ENCODE measurements at regions not wholly inside any gene's neighbourhood (a gene's known extent, or its start where the extent isn't known, plus 50 kb on each side); places are given as distances from the start of the nearest gene placed in this dataset.
A peak's percentile ranks its signal among the peaks of the same experiment; 100 is the strongest.

- no peak for DNase-seq (ENCODE audit: low read depth, low spot score)
- no peak overlapping the region for H3K27ac ChIP-seq
These were observed 247.3 kb upstream of the GYPC start for GRCh38 chr2:126408671-126409070.

- H3K27ac ChIP-seq = no peak overlapping the region
- no peak for DNase-seq (ENCODE audit: low read depth, low spot score)
These were observed 246.1 kb upstream of the GYPC start for GRCh38 chr2:126409850-126410249.

- H3K27ac ChIP-seq = no peak overlapping the region
- no peak for DNase-seq (ENCODE audit: low read depth, low spot score)
These were observed 242.9 kb upstream of the GYPC start for GRCh38 chr2:126413079-126413478.

GRCh38 chr2:126419403-126419802, 236.6 kb upstream of the GYPC start:
- H3K27ac ChIP-seq = no peak overlapping the region

GRCh38 chr2:126425943-126426342, 230.0 kb upstream of the GYPC start:
- H3K27ac ChIP-seq = no peak overlapping the region
- DNase-seq (ENCODE audit: low read depth, low spot score) = no peak

More at GRCh38 chr2:126419403-126419802, 236.6 kb upstream of the GYPC start:
- DNase-seq (ENCODE audit: low read depth, low spot score) = no peak

GRCh38 chr2:126429103-126429502, 226.9 kb upstream of the GYPC start:
- no peak for DNase-seq (ENCODE audit: low read depth, low spot score)
- H3K27ac ChIP-seq = no peak overlapping the region

- H3K27ac ChIP-seq = no peak overlapping the region
- DNase-seq (ENCODE audit: low read depth, low spot score) = no peak
These were observed 224.8 kb upstream of the GYPC start for GRCh38 chr2:126431136-126431535.

GRCh38 chr2:126436411-126436810, 219.5 kb upstream of the GYPC start:
- DNase-seq (ENCODE audit: low read depth, low spot score) = no peak
- H3K27ac ChIP-seq = no peak overlapping the region

GRCh38 chr2:126437016-126437415, 218.9 kb upstream of the GYPC start:
- no peak overlapping the region for H3K27ac ChIP-seq
- no peak for DNase-seq (ENCODE audit: low read depth, low spot score)

- H3K27ac ChIP-seq = no peak overlapping the region
- no peak for DNase-seq (ENCODE audit: low read depth, low spot score)
These were observed 211.4 kb upstream of the GYPC start for GRCh38 chr2:126444512-126444911.

- DNase-seq (ENCODE audit: low read depth, low spot score) = no peak
- H3K27ac ChIP-seq = no peak overlapping the region
These were observed 209.8 kb upstream of the GYPC start for GRCh38 chr2:126446106-126446695.

GRCh38 chr2:126448611-126449010, 207.3 kb upstream of the GYPC start:
- no peak overlapping the region for H3K27ac ChIP-seq
- DNase-seq (ENCODE audit: low read depth, low spot score) = no peak

- no peak overlapping the region for H3K27ac ChIP-seq
- no peak for DNase-seq (ENCODE audit: low read depth, low spot score)
These were observed 206.3 kb upstream of the GYPC start for GRCh38 chr2:126449677-126450076.

GRCh38 chr2:126463892-126464674, 191.9 kb upstream of the GYPC start:
- no peak for DNase-seq (ENCODE audit: low read depth, low spot score)
- H3K27ac ChIP-seq = no peak overlapping the region

GRCh38 chr2:126467367-126468054, 188.4 kb upstream of the GYPC start:
- H3K27ac ChIP-seq = no peak overlapping the region
- no peak for DNase-seq (ENCODE audit: low read depth, low spot score)

GRCh38 chr2:126475031-126475430, 180.9 kb upstream of the GYPC start:
- DNase-seq (ENCODE audit: low read depth, low spot score) = no peak

GRCh38 chr2:126476691-126477090, 179.3 kb upstream of the GYPC start:
- H3K27ac ChIP-seq = no peak overlapping the region
- DNase-seq (ENCODE audit: low read depth, low spot score) = no peak

More at GRCh38 chr2:126475031-126475430, 180.9 kb upstream of the GYPC start:
- no peak overlapping the region for H3K27ac ChIP-seq

GRCh38 chr2:126480033-126480432, 175.9 kb upstream of the GYPC start:
- H3K27ac ChIP-seq = no peak overlapping the region
- DNase-seq (ENCODE audit: low read depth, low spot score) = no peak

GRCh38 chr2:126482582-126483464, 173.1 kb upstream of the GYPC start:
- no peak overlapping the region for H3K27ac ChIP-seq
- no peak for DNase-seq (ENCODE audit: low read depth, low spot score)

- DNase-seq (ENCODE audit: low read depth, low spot score) = no peak
- H3K27ac ChIP-seq = peak overlapping the region; percentile 23
These were observed 161.4 kb upstream of the GYPC start for GRCh38 chr2:126494593-126494992.
